Osteoblast (primary cell): ENCODE measurements at regions not wholly inside any gene's neighbourhood (a gene's known extent, or its start where the extent isn't known, plus 50 kb on each side); places are given as distances from the start of the nearest gene placed in this dataset.

Source experiments
- DNase-seq: peaks from one replicate; pipeline ENCODE4 v3.0.0; 2011; ENCODE audit warnings: low spot score, mixed read lengths; ENCODE audit not compliant: insufficient read length; ENCODE audit errors: missing footprints
- H2AFZ ChIP-seq: 2 replicates; pipeline ENCODE4 v1.6.0; 2011; ENCODE audit warnings: mild to moderate bottlenecking, low read length
- H3K27ac ChIP-seq: 2 replicates; pipeline ENCODE4 v1.5.1; 2011; ENCODE audit warnings: mild to moderate bottlenecking, low read depth, low read length, moderate library complexity
- H3K27me3 ChIP-seq: 2 replicates; pipeline ENCODE4 v1.6.0; 2012; ENCODE audit warnings: mild to moderate bottlenecking, control low read depth, inconsistent platforms, low read length, moderate library complexity; ENCODE audit not compliant: insufficient read depth
- H3K36me3 ChIP-seq: 2 replicates; pipeline ENCODE4 v1.5.1; 2011; ENCODE audit warnings: mild to moderate bottlenecking, low read length, control low read depth, moderate library complexity; ENCODE audit not compliant: insufficient read depth
- H3K4me1 ChIP-seq: 2 replicates; pipeline ENCODE4 v1.5.1; 2011; ENCODE audit warnings: mild to moderate bottlenecking, low read length, control low read depth, moderate library complexity; ENCODE audit not compliant: insufficient read depth
- H3K4me2 ChIP-seq: 2 replicates; pipeline ENCODE4 v1.6.0; 2011; ENCODE audit warnings: mild to moderate bottlenecking, low read length; ENCODE audit not compliant: insufficient read depth
- H3K4me3 ChIP-seq: fragments of 200-600 bp; sonication (generic); 3 replicates; pipeline ENCODE4 v1.5.1; 2012; ENCODE audit warnings: mild to moderate bottlenecking, low read length, inconsistent platforms; ENCODE audit not compliant: insufficient read depth
- H3K79me2 ChIP-seq: 2 replicates; pipeline ENCODE4 v1.6.0; 2012; ENCODE audit warnings: mild to moderate bottlenecking, low read length, control low read depth, inconsistent platforms; ENCODE audit not compliant: insufficient read depth
- H3K9me3 ChIP-seq: 2 replicates; pipeline ENCODE4 v1.5.1; 2011; ENCODE audit warnings: low read depth, low read length, control low read depth
- H4K20me1 ChIP-seq: 2 replicates; pipeline ENCODE4 v1.6.0; 2012; ENCODE audit warnings: mild to moderate bottlenecking, low read length, control low read depth; ENCODE audit not compliant: insufficient read depth
- TF ChIP-seq, protein P1 (sequence below): IDR thresholded peaks from 2 replicates; pipeline ENCODE4 v1.5.1; 2011; ENCODE audit warnings: mild to moderate bottlenecking, low read depth, low read length, moderate library complexity; ENCODE audit errors: extremely low read depth

DNA sequence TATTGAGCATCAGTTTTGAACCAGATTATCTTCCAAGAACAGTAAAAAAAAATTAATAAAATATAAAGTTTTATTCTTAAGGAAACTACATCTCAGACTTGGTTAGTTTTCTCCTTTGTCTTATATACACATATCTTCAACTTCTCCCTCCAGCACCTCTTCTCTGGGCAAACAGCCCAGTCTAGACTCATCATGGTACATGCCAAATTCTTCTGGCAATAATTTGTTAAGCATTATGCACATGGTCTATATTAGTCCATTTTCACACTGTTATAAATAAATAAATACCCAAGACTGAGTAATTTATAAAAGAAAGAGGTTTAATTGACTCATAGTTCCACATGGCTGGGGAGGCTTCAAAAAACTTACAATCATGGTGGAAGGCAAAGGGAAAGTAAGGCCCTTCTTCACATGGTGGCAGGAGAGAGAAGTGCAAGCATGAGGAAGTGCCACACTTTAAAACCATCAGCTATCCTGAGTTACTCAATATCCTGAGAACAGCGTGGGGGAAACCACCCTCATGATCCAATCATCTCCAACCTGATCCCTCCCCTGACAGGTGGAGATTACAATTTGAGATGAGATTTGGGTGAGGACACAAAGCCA is 108.7 kb upstream of the RNPC3 start:
- TF ChIP-seq, protein P1, sequence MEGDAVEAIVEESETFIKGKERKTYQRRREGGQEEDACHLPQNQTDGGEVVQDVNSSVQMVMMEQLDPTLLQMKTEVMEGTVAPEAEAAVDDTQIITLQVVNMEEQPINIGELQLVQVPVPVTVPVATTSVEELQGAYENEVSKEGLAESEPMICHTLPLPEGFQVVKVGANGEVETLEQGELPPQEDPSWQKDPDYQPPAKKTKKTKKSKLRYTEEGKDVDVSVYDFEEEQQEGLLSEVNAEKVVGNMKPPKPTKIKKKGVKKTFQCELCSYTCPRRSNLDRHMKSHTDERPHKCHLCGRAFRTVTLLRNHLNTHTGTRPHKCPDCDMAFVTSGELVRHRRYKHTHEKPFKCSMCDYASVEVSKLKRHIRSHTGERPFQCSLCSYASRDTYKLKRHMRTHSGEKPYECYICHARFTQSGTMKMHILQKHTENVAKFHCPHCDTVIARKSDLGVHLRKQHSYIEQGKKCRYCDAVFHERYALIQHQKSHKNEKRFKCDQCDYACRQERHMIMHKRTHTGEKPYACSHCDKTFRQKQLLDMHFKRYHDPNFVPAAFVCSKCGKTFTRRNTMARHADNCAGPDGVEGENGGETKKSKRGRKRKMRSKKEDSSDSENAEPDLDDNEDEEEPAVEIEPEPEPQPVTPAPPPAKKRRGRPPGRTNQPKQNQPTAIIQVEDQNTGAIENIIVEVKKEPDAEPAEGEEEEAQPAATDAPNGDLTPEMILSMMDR: no peak
- no peaks in the 10 kb centered on the region for H3K4me1 ChIP-seq
- H3K4me2 ChIP-seq: no peak overlapping the region
- H3K27me3 ChIP-seq: no peaks in the 10 kb centered on the region
- no peaks in the 10 kb centered on the region for H3K36me3 ChIP-seq
- no peaks in the 10 kb centered on the region for H3K9me3 ChIP-seq
- H2AFZ ChIP-seq: no peak overlapping the region
- no peak for DNase-seq
- no peak overlapping the region for H3K4me3 ChIP-seq
- no peak overlapping the region for H3K27ac ChIP-seq
- H3K79me2 ChIP-seq: no peaks in the 10 kb centered on the region
- H4K20me1 ChIP-seq: no peaks in the 10 kb centered on the region

DNA sequence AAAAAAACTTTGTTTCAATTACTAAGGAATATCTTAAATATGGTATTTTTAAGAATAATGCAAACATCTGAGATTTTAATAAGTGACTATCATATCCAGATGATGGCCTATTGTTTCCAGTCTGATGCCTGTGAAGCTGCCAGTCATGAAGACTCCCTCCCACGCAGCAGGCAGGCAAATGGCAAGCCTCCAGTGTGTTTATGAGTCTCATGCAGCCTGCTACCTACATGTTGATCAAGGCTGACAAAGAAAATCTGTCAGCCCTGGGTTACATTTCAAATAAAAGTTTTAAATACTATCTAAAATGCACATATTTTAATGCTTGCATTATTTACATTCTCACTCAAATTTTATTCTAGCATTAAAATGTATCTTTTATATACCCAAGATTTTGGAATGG is 137.6 kb upstream of the RNPC3 start:
- H3K4me1 ChIP-seq: no peaks in the 10 kb centered on the region
- H3K27me3 ChIP-seq: no peaks in the 10 kb centered on the region
- H4K20me1 ChIP-seq: no peaks in the 10 kb centered on the region
- H3K27ac ChIP-seq: no peak overlapping the region
- TF ChIP-seq, protein P1: no peak
- DNase-seq: no peak
- H3K4me3 ChIP-seq: no peak overlapping the region
- no peak overlapping the region for H3K4me2 ChIP-seq
- no peaks in the 10 kb centered on the region for H3K79me2 ChIP-seq
- no peak overlapping the region for H2AFZ ChIP-seq
- H3K9me3 ChIP-seq: no peaks in the 10 kb centered on the region
- H3K36me3 ChIP-seq: no peaks in the 10 kb centered on the region

DNA sequence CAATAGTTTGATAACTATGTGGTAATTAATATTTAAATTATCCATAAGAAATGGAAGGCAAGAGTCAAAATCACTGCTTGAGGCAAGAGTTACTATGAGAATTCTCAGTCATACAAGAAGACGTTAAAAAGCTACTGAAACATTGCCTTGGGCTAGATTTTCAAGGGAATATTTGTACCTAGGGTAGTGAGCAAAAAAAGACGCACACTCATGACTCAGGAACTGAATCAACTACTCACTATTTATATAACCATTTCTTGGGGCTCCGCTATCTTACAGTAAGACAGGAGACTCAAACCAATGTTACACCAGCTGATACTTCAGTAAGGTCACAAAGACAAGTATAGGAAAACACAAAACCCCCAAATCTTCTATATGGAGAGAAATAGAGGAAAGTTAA is 151.5 kb upstream of the RNPC3 start:
- no peaks in the 10 kb centered on the region for H3K4me1 ChIP-seq
- DNase-seq: no peak
- H2AFZ ChIP-seq: no peak overlapping the region
- TF ChIP-seq, protein P1: no peak
- no peaks in the 10 kb centered on the region for H3K36me3 ChIP-seq
- H4K20me1 ChIP-seq: no peaks in the 10 kb centered on the region
- no peaks in the 10 kb centered on the region for H3K79me2 ChIP-seq
- H3K27me3 ChIP-seq: no peaks in the 10 kb centered on the region
- no peak overlapping the region for H3K4me2 ChIP-seq
- H3K4me3 ChIP-seq: no peak overlapping the region
- no peak overlapping the region for H3K27ac ChIP-seq
- H3K9me3 ChIP-seq: no peaks in the 10 kb centered on the region

DNA sequence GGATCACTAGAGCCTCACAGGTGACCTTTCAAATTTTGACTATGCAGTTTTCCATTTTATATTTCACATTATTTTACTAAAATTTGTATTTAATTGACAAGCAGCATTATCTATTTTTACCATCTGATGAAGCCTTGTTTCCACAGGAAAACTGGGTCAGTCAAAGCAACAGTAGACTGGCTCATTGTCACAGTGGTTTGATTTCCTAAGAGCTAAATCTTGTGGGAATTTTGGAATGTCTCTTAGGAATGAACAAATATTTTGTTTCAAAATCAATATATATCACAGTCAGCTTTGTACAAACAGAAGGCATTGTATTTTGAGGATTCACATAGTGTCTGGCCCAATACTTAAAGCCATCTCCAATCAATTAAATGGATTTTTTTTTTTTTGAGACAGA is 152.6 kb upstream of the RNPC3 start:
- H3K27me3 ChIP-seq: no peaks in the 10 kb centered on the region
- no peaks in the 10 kb centered on the region for H3K79me2 ChIP-seq
- H3K27ac ChIP-seq: no peak overlapping the region
- no peak for DNase-seq
- no peaks in the 10 kb centered on the region for H3K9me3 ChIP-seq
- no peak overlapping the region for H2AFZ ChIP-seq
- no peaks in the 10 kb centered on the region for H4K20me1 ChIP-seq
- TF ChIP-seq, protein P1: no peak
- no peaks in the 10 kb centered on the region for H3K4me1 ChIP-seq
- no peak overlapping the region for H3K4me3 ChIP-seq
- no peaks in the 10 kb centered on the region for H3K36me3 ChIP-seq
- no peak overlapping the region for H3K4me2 ChIP-seq
